Astrocyte of the spinal cord (primary cell): ENCODE measurements at regions not wholly inside any gene's neighbourhood (a gene's known extent, or its start where the extent isn't known, plus 50 kb on each side); places are given as distances from the start of the nearest gene placed in this dataset.

Experiments used
- DNase-seq: peaks from one replicate; pipeline ENCODE4 v3.0.0; 2011; ENCODE audit warnings: low read depth, low spot score
- H3K4me3 ChIP-seq: 2 replicates; pipeline ENCODE4 v1.5.1; 2011; ENCODE audit warnings: low read depth, mild to moderate bottlenecking, low read length, moderate library complexity
- in situ Hi-C: cut with HindIII; loops from 2 replicates; pipeline ENCODE4 v1.10.0; 2017; ENCODE audit warnings: low sequenced_read_pairs
- TF ChIP-seq, protein P1 (sequence below): IDR thresholded peaks from 2 replicates; pipeline ENCODE4 v1.5.1; 2012; ENCODE audit warnings: low read depth, mild to moderate bottlenecking, low read length, inconsistent platforms

DNA sequence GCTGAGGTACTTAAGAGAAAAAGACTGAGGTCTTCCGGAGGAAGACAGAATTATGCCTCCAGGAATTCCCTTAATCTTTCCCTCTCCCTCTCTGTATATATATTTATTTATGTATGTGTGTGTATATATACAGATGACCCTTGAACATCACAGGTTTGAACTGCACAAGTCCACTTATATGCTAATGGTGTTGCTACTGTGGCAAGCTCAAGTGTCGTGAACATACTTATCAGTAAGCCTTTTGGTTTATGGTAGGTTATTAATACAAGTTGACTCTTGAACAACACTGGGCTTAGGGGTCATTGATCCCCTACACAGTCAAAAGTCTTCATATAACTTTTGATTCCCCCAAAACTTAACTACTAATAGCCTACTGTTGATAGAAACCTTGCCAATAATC, 106.8 kb downstream of the NUDT12 start:
- TF ChIP-seq, protein P1, sequence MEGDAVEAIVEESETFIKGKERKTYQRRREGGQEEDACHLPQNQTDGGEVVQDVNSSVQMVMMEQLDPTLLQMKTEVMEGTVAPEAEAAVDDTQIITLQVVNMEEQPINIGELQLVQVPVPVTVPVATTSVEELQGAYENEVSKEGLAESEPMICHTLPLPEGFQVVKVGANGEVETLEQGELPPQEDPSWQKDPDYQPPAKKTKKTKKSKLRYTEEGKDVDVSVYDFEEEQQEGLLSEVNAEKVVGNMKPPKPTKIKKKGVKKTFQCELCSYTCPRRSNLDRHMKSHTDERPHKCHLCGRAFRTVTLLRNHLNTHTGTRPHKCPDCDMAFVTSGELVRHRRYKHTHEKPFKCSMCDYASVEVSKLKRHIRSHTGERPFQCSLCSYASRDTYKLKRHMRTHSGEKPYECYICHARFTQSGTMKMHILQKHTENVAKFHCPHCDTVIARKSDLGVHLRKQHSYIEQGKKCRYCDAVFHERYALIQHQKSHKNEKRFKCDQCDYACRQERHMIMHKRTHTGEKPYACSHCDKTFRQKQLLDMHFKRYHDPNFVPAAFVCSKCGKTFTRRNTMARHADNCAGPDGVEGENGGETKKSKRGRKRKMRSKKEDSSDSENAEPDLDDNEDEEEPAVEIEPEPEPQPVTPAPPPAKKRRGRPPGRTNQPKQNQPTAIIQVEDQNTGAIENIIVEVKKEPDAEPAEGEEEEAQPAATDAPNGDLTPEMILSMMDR = no peak
- no peak overlapping the region for H3K4me3 ChIP-seq
- DNase-seq = no peak
- in situ Hi-C loops = no loop called here

DNA sequence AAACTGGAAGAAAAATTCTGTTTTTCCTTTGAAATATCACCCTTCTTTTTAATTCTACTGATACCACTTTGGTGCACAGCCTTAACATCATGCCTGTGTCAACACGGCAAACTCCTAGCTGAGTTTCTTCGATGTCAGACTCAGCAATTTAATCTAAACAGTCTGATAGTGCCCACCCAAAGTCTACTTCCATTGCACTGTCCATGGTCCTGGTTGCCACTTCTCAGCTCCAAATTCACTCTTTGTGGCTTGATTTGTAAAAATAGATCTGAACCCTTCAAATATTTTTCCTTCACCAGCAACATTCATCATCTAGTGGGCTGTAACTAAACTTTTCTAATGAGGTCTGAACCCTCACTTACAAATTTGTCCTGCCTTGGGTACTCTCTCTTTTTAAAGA, 107.8 kb downstream of the NUDT12 start:
- in situ Hi-C loops = no loop called here
- H3K4me3 ChIP-seq = no peak overlapping the region
- no peak for DNase-seq
- TF ChIP-seq, protein P1 = no peak

DNA sequence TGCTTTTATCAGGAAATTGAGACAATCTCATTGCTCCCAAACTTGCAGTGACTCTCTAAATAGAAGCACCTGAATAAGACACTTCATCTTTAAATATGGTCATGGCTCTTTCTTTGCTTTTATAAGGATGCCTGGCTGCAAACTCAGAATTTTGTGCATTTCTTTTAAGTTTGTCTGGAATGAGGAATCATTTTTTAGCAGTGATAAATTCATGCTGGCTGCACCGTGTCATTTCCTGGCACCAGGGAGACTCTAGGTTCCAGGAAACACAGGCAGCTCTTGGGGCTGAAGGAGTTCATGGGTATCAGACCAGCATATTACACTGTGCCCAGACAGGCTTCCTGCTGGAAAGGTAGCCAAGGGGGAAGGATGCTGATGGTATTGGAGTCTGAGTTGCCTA, 109.9 kb downstream of the NUDT12 start:
- in situ Hi-C loops = no loop called here
- TF ChIP-seq, protein P1 = no peak
- DNase-seq = peak; percentile 50
- H3K4me3 ChIP-seq = no peak overlapping the region

DNA sequence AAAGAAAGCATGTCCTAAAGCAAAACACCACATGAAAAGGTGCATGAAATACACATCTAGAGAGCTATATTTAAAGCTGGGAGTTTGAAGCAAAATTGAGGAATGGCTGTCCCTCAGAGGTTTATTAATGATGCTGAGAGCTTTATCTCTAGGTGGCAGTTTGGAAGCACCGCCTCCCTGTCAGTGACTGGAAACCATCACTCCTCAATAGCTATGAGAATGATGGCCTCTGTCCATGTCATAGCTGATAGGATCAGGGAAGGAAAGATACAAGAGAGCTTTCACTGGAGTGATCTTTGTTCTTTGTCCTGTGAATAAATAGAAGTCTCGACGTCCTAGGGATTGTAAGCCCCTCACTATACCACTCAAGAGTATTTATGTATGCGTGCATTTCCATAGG, 110.5 kb downstream of the NUDT12 start:
- DNase-seq = no peak
- H3K4me3 ChIP-seq = no peak overlapping the region
- in situ Hi-C loops = no loop called here
- TF ChIP-seq, protein P1 = no peak

DNA sequence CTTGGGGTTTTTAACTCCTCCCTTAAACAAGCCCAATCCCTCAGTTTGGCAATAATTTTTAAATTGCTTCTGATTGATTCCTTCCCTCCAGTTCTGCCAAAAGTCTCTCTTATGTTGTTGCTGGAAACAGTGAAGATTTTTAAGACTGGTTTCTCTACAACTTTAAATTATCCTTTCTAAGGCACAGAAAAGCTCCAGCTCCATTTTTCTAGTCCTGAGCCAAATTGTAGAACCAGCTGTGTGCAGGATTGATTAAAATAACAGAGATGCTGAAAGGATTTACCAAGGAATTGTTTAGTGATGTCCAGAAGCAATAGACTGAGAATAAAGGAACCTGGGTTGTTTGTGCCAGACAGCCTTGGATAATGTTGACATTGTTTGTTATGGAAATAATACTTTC, 111.3 kb downstream of the NUDT12 start:
- TF ChIP-seq, protein P1 = no peak
- H3K4me3 ChIP-seq = no peak overlapping the region
- in situ Hi-C loops = no loop called here
- DNase-seq = no peak

DNA sequence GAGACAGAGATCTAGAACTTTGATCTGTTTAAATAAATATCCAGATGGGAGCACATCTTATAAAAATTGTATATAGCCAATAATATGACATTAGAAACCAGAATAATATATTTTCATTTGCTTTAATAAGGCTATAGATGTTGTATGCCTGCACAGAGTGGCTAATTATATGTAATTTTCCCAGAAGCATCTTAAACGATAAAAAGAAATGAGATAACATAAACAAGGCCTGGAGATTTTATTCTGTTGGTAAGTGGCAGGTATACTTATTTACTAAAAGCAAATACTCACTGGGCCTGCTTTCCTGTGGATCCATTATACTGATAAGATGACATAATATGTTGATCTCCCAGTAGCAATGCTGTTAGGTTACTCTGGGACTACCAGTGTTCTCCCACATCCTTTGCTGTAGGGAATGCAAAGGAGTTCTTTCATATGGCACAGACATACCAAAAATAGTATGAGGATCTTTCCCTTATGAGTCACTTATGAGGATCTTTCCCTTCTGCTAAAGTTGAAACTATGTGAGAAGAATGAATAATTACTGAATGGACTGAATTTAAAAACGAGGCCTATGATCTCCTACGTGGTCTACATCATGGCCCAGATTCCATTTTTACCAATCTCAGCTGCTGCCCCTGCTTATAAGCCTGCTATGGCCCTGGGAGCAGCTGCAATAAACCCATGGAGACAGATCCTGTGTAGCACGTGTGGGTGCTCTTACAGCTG, 112.1 kb downstream of the NUDT12 start:
- TF ChIP-seq, protein P1 = no peak
- in situ Hi-C loops = no loop called here
- peak; percentile 84 for DNase-seq
- H3K4me3 ChIP-seq = no peak overlapping the region
